ENCODE measurements at regions not wholly inside any gene's neighbourhood (a gene's known extent, or its start where the extent isn't known, plus 50 kb on each side); places are given as distances from the start of the nearest gene placed in this dataset.

GRCh38 chrX:30955687-30956086, 66.6 kb upstream of the TAB3 start:
- intact Hi-C loops (cut with DNase I), result no loop called here
- DNase-seq, result no peak

- intact Hi-C loops (cut with DNase I), result no loop called here
- no peak for DNase-seq
Observed at GRCh38 chrX:30951003-30951402, 61.9 kb upstream of the TAB3 start.

GRCh38 chrX:30950391-30950790, 61.3 kb upstream of the TAB3 start:
- DNase-seq, result no peak
- intact Hi-C loops (cut with DNase I), result no loop called here

GRCh38 chrX:30949554-30949953, 60.5 kb upstream of the TAB3 start:
- DNase-seq, result no peak
- intact Hi-C loops (cut with DNase I), result no loop called here

GRCh38 chrX:30948626-30949025, 59.6 kb upstream of the TAB3 start:
- DNase-seq, result no peak
- intact Hi-C loops (cut with DNase I), result no loop called here

GRCh38 chrX:30948051-30948450, 59.0 kb upstream of the TAB3 start:
- no peak for DNase-seq
- intact Hi-C loops (cut with DNase I), result no loop called here

- no peak for DNase-seq
- intact Hi-C loops (cut with DNase I), result no loop called here
Observed at GRCh38 chrX:30943984-30944383, 54.9 kb upstream of the TAB3 start.

GRCh38 chrX:30941898-30942297, 52.8 kb upstream of the TAB3 start:
- no peak for DNase-seq
- intact Hi-C loops (cut with DNase I), result no loop called here

GRCh38 chrX:30939928-30940327, 50.9 kb upstream of the TAB3 start:
- intact Hi-C loops (cut with DNase I), result no loop called here
- no peak for DNase-seq

Data from posterior cingulate gyrus (tissue), 11 donors.